Kasumi-1 (cell line): ENCODE measurements at regions not wholly inside any gene's neighbourhood (a gene's known extent, or its start where the extent isn't known, plus 50 kb on each side); places are given as distances from the start of the nearest gene placed in this dataset.

Experiments used
- DNase-seq, 2 experiments: peaks; one replicate each; lab custom pipeline; 2025; lab: John Stamatoyannopoulos, UW

DNA sequence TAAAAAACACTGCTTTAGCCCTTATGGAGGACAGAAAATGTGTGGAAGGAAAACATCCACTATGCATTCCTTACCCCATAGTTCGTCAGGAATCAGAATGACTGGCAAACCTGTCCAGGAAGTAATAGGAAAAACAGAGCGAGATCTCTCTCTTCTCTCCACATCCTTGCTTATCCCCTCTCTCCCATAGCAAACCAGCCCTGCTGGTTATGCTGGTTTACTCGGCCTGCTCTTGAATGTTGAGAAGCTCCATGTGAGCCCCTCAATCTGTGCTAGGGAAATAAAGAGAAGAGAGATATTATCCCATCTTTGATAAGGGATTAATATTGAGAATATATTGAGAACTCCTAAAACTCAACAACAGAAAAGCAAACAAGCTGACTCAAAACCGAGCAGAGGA lies 402.8 kb upstream of the RBFOX1 start:
- no peak for DNase-seq

DNA sequence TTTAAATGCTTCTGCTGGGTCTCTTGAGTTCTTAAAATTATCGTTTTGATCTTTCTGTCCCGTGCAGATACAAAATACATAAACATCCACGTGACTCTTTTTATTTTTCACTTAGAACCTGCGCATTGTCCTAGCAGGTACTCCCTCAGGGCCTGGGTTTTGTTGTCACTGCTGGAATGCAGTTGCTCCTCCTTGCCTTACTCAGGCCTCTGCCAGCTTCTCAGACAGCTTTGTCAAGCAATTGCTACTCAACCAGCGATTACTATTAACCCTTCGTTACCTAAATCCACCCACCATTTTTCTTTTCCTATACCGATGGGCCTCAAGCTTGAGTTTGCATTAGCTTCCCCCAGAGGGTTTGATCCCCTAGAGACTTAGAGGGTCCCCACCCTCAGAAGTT lies 405.9 kb upstream of the RBFOX1 start:
- no peak for DNase-seq

DNA sequence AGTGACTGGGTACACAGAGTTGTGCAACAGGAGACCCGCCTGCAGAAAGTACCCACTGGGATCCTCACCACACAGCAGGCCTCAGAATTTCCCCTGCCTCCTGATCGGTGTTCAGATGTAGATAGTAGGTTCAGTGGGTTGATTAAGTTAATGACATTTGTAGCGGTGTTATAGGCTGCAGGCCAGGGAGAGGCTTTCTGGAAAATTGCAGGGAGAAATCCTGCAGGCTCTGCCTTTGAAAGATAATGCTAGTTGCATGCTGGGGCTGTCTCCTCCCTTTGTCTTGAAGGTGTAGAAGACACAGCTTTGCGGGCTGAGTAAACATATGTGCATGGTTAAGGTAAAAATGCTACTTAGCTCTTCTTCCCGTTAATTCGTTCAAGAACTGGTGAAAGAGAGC lies 406.3 kb upstream of the RBFOX1 start:
- no peak for DNase-seq

GRCh38 chr16:6918646-6919045 lies 414.0 kb upstream of the RBFOX1 start:
- no peak for DNase-seq

- DNase-seq, result no peak
These were observed 415.7 kb upstream of the RBFOX1 start for GRCh38 chr16:6916946-6917345.

DNA sequence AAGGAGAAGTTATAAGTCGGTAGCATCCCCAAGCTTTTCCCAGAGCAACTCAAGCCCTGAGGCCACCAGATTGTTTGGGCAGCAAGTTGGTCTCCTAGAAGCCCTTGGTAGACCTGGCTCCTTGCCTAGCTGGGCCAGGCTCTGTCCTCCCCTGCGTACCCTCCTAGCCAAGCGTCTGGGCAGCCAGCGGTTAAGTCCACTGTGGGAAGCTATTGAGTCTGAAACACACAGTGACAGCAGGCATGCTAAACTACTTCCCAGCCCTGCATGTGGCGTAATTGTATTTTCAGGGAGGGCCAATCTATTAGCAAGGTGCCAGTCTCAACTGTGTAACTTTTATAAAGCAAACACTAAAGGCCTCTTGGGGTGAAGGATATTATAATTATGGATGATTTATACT lies 419.1 kb upstream of the RBFOX1 start:
- no peak for DNase-seq

- DNase-seq, result no peak
These were observed 422.3 kb upstream of the RBFOX1 start for GRCh38 chr16:6910301-6910700.

DNA sequence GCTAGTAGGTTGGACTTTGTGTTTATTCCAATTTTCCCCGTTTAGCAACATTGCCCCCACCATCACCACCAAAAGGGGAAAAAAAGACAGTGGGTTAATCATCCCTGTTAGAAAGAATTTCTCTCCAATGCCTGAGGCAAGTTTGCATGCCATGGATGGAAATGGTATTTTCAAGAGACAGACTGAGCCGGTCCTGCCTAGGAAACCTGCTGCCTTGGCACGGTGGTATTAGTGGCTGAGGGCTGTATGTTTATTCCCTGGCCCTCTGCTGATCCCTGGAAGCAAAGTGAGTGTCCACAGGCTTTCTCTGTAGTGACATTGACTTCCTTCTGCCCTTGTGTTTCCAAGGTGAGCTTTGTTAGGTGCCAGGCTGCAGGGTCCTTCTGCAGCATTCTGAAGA lies 427.0 kb upstream of the RBFOX1 start:
- no peak for DNase-seq

DNA sequence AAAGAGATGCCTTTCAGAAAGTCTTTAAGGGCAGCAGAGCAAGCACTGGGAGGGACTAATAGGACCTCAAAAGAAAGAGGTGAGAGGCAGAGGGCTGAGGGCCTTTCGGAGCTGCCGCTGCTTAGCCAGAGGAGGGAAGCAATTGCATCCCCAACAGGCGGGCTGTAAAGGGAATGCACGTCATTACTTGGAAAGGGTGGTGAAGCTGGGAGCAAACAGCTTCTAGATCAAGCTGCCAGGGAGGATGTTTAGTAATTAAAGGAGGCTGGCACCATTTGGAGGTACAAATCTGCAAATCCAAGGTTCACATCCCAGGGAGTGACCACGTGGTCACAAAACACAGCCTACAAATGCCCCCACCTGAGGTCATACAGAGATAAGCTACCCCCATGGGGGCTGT lies 429.0 kb upstream of the RBFOX1 start:
- no peak for DNase-seq

DNA sequence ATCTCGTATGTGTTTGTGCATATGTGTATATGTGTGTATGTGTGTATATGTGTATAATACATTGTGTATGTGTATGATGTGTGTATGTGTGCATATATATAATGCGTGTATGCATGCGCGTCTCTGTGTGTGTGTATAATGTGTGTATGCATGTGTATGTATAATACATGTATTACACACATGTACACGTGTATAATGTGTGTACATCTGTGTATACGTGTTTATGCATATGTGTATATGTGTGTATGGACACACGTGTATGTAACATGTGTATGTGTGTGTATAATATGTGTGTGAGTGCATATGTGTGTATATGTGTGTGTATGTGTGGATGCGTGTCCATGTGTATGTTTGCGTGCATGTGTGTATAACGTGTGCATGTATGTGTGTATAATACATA lies 433.7 kb upstream of the RBFOX1 start:
- DNase-seq, result no peak

DNA sequence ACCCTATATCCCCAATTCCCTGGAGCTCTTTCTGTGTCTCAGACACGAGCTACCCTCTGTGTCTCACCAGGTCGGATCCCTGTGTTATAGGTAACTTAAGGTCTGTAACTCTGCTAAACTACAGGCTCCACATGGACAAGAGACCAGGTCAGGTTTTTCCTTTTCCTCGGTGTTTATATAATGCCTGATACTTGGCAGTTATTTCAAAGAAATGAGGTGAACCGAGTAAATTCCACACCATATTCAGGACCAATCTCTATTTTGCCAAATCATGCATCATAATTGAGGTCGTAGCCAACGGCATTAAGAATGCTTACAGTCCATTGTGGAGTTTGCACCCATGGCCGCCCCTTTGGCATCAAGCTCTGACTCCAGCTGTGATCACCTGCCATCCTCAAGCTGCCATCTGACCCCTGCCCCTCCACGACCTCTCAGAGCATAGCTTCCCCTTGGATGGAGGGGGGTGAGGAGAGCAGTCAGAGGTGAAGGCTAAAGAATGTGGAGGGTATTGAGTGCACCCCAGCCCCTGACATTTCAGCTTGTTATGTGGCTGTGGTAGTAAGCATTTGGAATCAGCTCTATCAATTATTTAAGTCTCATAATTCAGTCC lies 434.7 kb upstream of the RBFOX1 start:
- no peak for DNase-seq

GRCh38 chr16:6892966-6893365 lies 439.7 kb upstream of the RBFOX1 start:
- no peak for DNase-seq

GRCh38 chr16:6891496-6891895 lies 441.1 kb upstream of the RBFOX1 start:
- DNase-seq, result no peak

- DNase-seq, result no peak
These were observed 444.1 kb upstream of the RBFOX1 start for GRCh38 chr16:6888531-6888930.

DNA sequence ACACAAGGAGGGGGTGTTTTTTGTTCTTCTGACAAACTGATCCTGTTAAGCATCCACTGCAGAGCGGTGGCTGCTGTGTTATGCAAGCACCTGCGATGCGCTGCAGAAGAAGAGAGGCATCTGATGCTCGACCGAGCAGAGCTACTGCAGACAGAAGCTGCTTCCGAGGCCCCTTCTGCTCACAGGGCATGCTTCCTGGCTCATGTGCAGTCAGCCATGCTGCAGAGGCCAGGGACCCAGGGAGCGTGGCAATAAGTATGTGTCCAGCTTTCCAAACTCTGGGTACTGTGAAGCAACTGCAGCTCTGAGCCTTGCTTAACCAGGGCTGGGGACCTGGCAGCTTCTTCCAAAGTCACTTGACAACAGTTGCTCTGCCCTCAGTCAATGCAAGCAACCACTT lies 448.6 kb upstream of the RBFOX1 start:
- DNase-seq, result no peak

GRCh38 chr16:6880263-6880662 lies 452.4 kb upstream of the RBFOX1 start:
- DNase-seq, result no peak

- DNase-seq, result no peak
These were observed 468.0 kb upstream of the RBFOX1 start for GRCh38 chr16:6864671-6865070.

GRCh38 chr16:6864244-6864643 lies 468.4 kb upstream of the RBFOX1 start:
- DNase-seq, result no peak

- DNase-seq, result no peak
These were observed 469.5 kb upstream of the RBFOX1 start for GRCh38 chr16:6863135-6863534.

GRCh38 chr16:6861815-6862477 lies 470.7 kb upstream of the RBFOX1 start:
- DNase-seq, result no peak

- DNase-seq, result no peak
These were observed 471.4 kb upstream of the RBFOX1 start for GRCh38 chr16:6861135-6861814.

GRCh38 chr16:6857575-6857974 lies 475.1 kb upstream of the RBFOX1 start:
- no peak for DNase-seq

DNA sequence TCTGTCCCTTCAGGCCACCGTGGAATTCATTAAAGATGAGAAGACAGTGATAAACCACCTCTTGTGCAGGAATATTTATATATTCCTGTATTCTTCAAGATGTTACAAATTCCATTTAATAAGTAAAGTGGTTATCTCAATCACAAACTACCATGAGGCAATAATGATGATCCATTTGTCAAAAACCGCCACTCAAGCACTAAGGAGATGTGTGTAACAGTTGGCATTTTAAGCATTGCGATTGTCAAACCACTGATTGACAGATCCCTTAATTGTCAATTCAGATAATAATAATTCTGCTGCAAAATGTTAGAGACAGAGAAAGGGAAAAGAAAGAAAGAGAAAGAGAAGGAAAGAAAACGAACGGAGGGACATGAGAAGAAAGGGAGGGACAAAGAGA lies 476.1 kb upstream of the RBFOX1 start:
- no peak for DNase-seq

DNA sequence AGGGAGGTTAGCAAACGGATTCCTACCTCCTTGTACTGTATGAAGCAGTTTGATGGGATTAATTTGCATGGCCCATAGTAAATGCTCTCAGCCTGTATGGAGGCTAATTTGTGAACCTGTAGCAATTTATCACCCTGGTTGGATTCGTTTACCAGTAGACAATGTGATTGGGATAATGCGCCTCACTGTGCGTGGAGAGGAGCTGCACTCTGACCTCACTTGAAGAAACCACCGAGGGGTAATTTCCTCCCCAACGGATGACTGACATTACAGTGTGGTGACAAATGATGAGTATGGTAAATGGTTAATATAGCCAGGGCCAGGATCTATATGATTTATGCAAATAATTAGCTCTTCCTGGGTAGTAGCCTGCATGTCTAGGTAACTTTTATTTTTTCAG lies 479.1 kb upstream of the RBFOX1 start:
- no peak for DNase-seq
